ENCODE measurements at regions not wholly inside any gene's neighbourhood (a gene's known extent, or its start where the extent isn't known, plus 50 kb on each side); places are given as distances from the start of the nearest gene placed in this dataset.
"Not testable (repeated sequence)": the region's sequence is repeated elsewhere in the genome, so short reads cannot be mapped to it uniquely, and the experiment has no call there.

DNA sequence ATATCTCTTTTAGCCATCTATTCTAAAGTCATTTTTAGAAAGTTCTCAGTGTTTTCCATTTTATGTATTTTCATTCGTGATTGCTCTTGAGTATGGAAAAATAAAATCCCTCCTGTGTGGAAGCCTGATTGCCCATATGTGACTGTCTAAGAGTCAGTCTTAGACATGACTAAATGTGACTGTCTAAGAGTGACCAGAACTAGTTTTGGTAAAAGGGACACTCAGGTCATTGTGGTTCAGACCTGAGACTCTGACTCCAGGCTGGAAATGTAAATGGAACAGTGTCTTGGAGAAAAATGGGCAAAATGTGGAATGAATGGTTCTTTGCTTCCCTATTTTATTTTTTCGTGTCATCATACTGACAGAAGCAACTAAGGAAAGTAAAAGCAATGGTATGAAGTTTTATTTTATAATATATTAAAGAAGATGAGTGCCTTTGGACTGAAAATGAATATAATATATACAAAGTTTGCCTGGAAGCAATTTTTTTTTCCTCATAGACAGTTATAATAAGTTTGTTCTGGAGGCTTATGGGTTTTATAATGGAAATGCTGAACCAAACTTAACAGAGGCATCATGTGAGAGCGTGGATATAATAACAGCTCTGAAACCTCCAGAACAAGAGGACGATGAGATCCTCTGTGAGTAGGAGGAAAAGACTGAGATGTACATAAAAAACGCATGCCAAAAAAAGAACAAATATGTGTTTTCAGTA is 264.4 kb downstream of the ZPLD1 start:
- Mint-ChIP-seq H3K27ac (no peak overlapping the region), H3K4me3 (no peak overlapping the region), H3K4me1 (no peaks in the 10 kb centered on the region), H3K9me3 (no peaks in the 10 kb centered on the region), H3K27me3 (no peaks in the 10 kb centered on the region)
- DNase-seq = no peak
- no peak for ATAC-seq

DNA sequence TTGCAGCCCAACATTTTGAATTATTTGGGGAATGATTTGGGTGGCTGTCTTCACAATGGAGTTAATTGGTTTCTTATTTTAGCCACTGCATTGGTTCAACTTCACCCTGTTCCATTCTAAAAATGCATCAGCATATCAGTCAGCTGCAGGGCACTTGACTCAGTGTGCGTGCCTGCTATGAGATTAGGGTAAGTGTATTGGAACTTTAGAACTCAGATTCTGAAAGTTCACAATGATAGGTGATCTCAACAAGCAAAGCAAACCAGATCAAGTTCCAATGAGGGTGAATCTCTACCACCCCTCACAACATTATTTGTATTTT is 265.0 kb downstream of the ZPLD1 start:
- ATAC-seq (no peak), DNase-seq (no peak)
- Mint-ChIP-seq H3K4me3 (no peak overlapping the region), H3K4me1 (no peaks in the 10 kb centered on the region), H3K27me3 (no peaks in the 10 kb centered on the region), H3K27ac (no peak overlapping the region), H3K9me3 (no peaks in the 10 kb centered on the region)

DNA sequence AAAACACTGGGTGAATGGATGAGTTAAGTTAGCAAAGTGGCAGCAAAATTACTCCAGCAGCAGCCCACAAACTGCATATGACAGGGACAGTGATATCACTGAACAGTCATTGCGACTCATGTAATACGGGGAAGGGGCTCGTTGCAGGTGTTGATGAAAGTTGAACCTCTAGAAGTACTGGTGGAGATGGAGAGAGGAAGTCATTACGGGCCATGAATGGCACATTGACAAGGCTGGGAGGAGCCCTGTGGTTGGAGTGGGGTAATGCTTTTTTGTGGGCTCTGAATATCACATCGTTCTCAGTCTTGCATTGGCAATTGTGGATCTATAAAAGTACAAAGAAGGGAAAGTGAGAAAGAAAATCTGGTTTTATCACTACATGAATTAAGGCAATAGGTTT is 278.1 kb downstream of the ZPLD1 start:
- Mint-ChIP-seq H3K27ac (no peak overlapping the region), H3K4me3 (no peak overlapping the region), H3K9me3 (no peaks in the 10 kb centered on the region), H3K4me1 (peaks cover 10% of the 10 kb centered on the region), H3K27me3 (peaks cover 15% of the 10 kb centered on the region)
- ATAC-seq = peak; percentile 60
- peak in 1 of 2 donors; percentile 14 for DNase-seq

DNA sequence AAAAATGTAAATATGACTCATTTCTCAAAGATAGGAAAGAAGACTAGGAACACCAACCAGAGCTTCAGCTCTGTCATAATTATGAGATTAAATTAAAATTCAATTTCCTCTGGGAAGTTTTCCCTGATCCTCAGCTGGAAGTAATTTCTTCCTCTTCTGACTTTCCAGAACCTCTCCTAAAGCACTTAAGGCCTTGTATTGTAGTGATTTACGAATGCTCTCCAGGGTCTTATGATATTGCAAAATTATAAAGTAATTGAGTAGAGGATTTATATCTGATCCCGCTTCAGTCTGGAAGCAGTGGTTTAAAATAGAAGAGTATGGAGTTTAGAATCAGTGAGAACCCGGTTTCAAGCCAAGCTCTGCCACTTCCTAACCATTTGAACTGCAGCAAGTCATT is 279.8 kb downstream of the ZPLD1 start:
- Mint-ChIP-seq H3K9me3 (no peaks in the 10 kb centered on the region), H3K27me3 (peaks cover 15% of the 10 kb centered on the region), H3K27ac (no peak overlapping the region), H3K4me1 (peaks cover 10% of the 10 kb centered on the region), H3K4me3 (no peak overlapping the region)
- DNase-seq (no peak), ATAC-seq (no peak)

DNA sequence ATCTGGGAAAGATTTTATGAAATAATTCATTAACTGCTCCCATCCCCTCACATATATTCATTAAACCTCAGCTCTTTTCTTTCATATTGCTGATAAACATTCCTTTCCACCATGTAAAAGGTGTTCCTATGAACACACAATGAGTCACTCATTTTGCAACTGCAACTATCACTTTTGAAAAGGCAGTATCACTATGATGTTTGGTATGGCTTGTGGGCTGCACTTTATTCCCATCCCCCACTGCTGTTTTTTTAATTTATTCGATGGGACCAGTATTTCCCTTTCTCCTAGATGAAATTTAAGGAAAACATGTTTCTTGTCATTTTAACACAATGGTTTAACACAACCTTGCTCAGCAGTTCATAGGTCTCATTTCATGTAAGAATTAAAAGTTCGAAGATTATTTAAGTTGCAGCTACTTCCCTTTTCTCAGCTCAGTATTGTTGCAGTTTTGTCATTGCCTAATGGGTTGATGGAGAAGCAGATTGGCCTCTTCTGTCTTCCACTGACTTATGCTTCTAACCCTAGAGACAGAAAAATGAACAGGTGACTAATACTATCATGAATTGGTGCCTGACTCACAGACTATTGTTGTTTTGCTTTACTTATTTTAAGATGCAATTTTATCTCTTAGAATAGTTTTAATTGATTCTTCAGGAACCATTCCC is 280.3 kb downstream of the ZPLD1 start:
- Mint-ChIP-seq H3K4me3 (no peak overlapping the region), H3K4me1 (peaks cover 10% of the 10 kb centered on the region), H3K27ac (no peak overlapping the region), H3K27me3 (peaks cover 15% of the 10 kb centered on the region), H3K9me3 (no peaks in the 10 kb centered on the region)
- DNase-seq (no peak), ATAC-seq (peak; percentile 91)

DNA sequence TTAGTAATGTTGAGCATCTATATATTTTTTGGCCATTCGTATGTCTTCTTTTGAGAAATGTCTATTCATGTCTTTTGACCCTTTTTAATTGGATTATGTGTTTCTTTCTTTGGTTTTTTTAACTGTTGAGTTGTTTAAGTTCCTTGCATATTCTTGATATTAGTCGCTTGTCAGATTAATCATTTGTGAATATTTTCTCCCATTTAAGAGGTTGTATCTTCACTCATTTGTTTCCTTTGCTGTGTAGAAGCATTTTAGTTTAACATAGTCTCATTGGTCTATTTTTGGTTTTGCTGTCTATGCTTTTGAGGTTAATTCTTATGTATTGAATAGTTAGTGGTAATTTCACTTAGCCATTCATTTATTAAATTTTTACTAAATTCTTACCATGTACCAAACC is 283.8 kb downstream of the ZPLD1 start:
- no peaks in the 10 kb centered on the region for H3K9me3 Mint-ChIP-seq
- no peak overlapping the region for H3K4me3 Mint-ChIP-seq
- ATAC-seq (no peak), DNase-seq (no peak)
- peaks cover 10% of the 10 kb centered on the region for H3K4me1 Mint-ChIP-seq
- H3K27ac Mint-ChIP-seq = no peak overlapping the region
- H3K27me3 Mint-ChIP-seq = peaks cover 6% of the 10 kb centered on the region

DNA sequence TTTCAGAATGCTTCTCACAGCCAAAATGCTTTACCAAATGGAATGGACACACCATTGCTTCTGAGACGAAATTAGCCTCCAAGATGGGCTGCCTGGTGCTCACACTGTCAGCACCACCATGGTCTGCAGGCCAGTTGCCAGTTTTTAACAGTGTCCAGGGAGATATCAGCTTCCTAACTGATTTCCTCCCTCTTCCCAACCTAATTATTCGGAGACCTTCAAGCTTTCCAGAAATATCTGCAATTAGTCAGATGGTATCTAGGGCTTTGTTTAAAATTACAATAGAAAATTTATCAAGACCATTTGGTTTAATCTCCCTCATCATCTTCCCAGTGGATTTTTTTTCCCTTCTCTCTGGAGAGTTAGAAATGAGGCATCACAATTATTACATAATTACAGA is 287.5 kb downstream of the ZPLD1 start:
- peaks cover 2% of the 10 kb centered on the region for H3K27me3 Mint-ChIP-seq
- H3K4me3 Mint-ChIP-seq = no peak overlapping the region
- no peak overlapping the region for H3K27ac Mint-ChIP-seq
- DNase-seq (no peak), ATAC-seq (no peak)
- no peaks in the 10 kb centered on the region for H3K4me1 Mint-ChIP-seq
- no peaks in the 10 kb centered on the region for H3K9me3 Mint-ChIP-seq

DNA sequence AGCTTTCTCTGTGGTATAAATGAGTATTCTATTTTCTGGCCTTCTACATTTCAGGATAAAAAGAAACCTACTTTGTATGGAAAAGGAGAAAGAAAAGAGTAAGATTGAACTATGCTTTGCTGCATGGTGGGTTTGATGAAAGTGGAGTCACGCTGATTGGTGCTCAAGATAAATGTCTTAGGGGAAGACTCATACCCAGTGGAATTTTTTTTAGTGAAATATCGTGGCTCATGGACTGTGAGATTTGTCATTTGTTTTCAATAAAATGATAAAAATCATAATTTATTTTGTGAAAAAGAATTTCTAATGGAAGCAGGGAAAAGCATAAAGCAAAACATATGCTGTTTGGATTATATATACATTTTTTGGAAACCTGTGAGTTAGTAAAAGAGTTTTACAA is 292.5 kb downstream of the ZPLD1 start:
- DNase-seq (no peak), ATAC-seq (no peak)
- Mint-ChIP-seq H3K4me3 (no peak overlapping the region), H3K27ac (no peak overlapping the region), H3K27me3 (no peaks in the 10 kb centered on the region), H3K4me1 (no peaks in the 10 kb centered on the region), H3K9me3 (peaks cover 0 to 1% of the 10 kb centered on the region in 2 donors)

DNA sequence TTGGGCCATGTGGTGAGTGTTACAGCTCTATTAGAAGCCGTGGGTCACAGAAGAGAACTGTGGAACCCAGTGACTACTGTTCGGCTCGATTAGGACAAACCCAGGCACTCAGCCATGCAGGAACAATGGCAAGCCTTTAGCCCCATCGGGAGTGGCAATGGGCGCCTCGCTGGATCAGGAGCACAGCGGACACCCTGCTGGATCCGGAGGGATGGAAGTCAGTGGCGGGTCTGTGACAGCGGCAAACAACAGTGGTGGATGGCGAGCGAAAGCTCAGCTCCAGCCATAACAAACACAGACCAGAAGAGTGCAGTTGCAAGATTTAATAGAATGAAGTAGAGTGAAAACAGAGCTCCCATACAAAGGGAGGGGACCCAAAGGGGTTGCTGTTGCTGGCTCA is 297.8 kb downstream of the ZPLD1 start:
- not testable (repeated sequence) for H3K27ac Mint-ChIP-seq, H3K4me3 Mint-ChIP-seq, H3K9me3 Mint-ChIP-seq, H3K27me3 Mint-ChIP-seq, H3K4me1 Mint-ChIP-seq, ATAC-seq, DNase-seq

DNA sequence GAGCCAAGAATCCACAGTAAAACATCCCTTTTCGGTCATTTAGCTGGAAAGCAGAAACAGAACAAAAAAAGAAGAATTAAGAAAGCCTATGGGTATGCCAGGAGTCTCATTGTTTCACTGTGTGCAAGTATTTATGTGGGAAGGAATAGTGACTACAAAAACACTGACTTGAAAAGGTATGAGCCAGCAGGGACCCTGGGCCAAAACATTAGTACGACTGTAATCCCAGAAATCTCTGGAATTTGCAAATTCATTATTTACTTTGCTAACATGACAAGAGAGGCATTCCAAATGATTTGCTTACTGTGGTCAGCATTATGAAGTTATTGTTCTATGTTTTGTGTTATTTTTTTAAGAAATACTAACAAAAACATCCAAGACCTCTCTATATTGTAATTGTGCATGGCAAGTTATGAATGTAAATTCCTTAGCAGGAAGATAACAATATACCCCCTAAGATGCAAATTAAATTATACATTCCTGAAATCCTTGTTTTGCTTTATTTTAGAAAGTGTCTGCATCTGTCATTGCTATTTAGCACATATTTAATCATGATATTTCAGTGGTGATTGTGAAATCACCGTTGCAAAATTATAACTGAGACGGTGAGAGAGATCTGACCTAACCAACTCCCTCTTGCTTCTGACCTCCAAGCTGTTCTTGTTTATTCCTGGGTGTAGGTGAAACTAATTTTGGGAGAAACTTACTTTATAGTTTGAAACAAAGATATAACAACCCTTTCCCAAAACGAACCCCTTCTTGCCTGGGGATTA is 299.2 kb downstream of the ZPLD1 start:
- H3K4me3 Mint-ChIP-seq = no peak overlapping the region

DNA sequence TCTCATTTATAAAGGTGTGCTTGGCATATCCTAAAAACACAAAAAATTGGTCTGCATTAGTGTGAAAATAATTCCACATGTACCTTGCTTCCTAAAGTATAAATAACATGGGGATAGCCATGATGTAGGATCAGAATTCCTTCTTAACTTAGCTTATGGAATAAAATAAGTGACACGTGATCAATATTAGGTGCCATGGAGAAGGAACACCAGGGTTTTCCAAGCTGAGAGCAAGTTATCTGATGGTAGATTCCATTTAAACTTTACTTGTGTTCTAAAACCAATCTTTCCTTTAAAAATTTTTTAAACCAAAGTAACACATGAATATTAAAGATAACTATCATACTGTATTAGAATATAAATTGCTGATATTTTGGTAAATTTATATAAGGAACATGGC is 300.5 kb downstream of the ZPLD1 start:
- H3K27ac Mint-ChIP-seq = no peak overlapping the region
- peaks cover 0 to 5% of the 10 kb centered on the region in 2 donors for H3K9me3 Mint-ChIP-seq
- DNase-seq = no peak
- ATAC-seq = no peak
- no peak overlapping the region for H3K4me3 Mint-ChIP-seq
- no peaks in the 10 kb centered on the region for H3K4me1 Mint-ChIP-seq
- no peaks in the 10 kb centered on the region for H3K27me3 Mint-ChIP-seq

More for the DNA sequence above, 299.2 kb downstream of the ZPLD1 start:
- ATAC-seq (no peak), DNase-seq (no peak)
- peak overlapping the region in 1 of 2 donors; percentile 11 for H3K27ac Mint-ChIP-seq
- no peaks in the 10 kb centered on the region for H3K4me1 Mint-ChIP-seq
- peaks cover 0 to 5% of the 10 kb centered on the region in 2 donors for H3K9me3 Mint-ChIP-seq
- H3K27me3 Mint-ChIP-seq = no peaks in the 10 kb centered on the region

DNA sequence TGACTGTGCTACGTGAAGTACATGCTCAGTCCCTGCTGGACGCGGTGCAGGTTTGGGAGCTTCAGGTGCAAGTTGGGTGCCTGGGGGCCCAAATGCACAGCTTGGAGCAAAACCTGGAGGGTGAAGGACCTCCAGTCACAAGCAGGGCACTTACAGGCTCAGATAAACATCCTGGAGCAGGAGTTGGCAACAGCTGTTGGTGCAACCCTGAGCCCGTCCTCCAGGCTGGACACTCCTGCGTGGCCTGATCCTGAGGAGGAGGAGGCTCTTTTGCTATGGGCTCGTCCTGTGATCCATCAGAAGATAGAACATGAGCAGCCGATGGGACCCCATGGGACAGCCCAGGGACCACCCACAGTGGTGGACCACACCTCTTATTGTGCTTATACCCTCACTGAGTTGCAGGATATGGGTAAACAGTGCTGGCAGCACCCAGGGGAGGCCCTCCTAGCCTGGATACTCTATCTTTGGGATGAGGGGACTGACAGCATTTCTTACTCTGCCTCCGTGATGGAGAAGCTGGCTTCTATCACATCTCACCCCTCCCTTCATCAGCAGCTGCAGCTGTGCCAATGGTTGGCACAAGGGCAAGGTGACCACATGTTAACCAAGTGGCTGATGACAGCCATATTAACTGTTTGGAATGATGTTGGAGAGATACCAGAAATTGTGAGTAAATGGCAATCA is 301.6 kb downstream of the ZPLD1 start:
- no peak overlapping the region for H3K4me3 Mint-ChIP-seq
- no peaks in the 10 kb centered on the region for H3K27me3 Mint-ChIP-seq
- no peak overlapping the region for H3K27ac Mint-ChIP-seq
- H3K4me1 Mint-ChIP-seq = no peaks in the 10 kb centered on the region
- ATAC-seq (peak; percentile 25), DNase-seq (no peak)
- H3K9me3 Mint-ChIP-seq = peaks cover 0 to 5% of the 10 kb centered on the region in 2 donors

DNA sequence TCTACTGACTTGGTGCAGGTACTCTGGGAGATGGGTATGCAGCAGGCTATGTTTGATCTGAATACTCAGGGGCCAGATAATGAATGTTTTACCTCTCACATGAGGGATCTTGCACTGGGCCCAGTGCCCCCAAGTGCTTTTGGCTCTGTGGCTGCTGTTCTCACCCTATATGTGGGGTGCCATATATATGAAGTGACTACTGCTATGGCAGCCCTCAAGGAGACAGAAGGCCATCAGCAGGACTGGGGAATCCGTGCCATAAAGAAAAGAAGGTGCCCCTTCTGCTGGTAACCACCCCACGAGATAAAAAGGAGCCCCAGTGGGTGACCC is 302.1 kb downstream of the ZPLD1 start:
- Mint-ChIP-seq H3K9me3 (peaks cover 0 to 5% of the 10 kb centered on the region in 2 donors), H3K4me1 (no peaks in the 10 kb centered on the region), H3K27ac (no peak overlapping the region), H3K4me3 (no peak overlapping the region), H3K27me3 (no peaks in the 10 kb centered on the region)
- DNase-seq (no peak), ATAC-seq (no peak)

DNA sequence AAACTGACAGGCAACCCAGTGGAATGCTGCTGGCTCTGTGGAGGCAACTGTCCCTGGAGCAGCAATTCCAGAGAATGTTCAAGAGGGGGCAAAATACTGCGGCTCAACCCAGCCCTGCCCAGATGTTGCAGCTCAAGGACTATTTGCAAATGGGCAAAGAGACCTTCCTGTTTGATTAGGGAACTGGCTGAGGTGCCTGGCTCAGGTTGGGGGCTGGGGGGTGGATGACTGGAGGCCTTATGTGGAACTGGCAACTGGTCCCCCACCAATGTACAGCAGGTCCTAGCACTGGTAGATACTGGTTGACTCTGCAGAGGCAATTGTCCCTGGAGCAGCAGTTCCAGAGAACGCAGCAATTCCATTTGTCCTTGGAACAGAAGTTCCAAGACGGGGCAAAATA is 302.5 kb downstream of the ZPLD1 start:
- ATAC-seq (no peak), DNase-seq (no peak)
- H3K4me3 Mint-ChIP-seq = no peak overlapping the region
- no peaks in the 10 kb centered on the region for H3K27me3 Mint-ChIP-seq
- no peaks in the 10 kb centered on the region for H3K4me1 Mint-ChIP-seq
- peaks cover 0 to 3% of the 10 kb centered on the region in 2 donors for H3K9me3 Mint-ChIP-seq
- no peak overlapping the region for H3K27ac Mint-ChIP-seq

DNA sequence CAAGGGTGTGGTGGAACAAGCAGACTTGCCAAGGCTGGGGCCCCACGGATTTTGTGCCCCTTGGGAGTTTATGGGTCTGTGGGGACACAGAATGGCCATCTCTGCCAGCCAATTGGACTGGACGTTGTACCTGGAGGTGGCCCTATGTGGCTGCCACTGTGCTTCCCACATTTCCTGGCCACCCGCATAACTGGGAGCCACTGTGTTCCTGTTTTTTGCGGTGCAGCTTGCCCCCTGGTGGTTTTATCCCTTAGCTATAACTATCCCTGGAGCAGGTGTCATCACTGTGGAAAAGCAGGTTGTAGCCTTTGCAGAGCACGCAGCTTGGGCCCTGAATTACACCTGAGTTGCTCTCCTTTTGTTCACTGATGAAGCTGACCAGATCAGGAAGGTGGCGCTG is 306.3 kb downstream of the ZPLD1 start:
- H3K4me3 Mint-ChIP-seq = no peak overlapping the region
- H3K27me3 Mint-ChIP-seq = no peaks in the 10 kb centered on the region
- ATAC-seq = no peak
- H3K27ac Mint-ChIP-seq = no peak overlapping the region
- H3K4me1 Mint-ChIP-seq = no peaks in the 10 kb centered on the region
- H3K9me3 Mint-ChIP-seq = no peaks in the 10 kb centered on the region
- DNase-seq = no peak

DNA sequence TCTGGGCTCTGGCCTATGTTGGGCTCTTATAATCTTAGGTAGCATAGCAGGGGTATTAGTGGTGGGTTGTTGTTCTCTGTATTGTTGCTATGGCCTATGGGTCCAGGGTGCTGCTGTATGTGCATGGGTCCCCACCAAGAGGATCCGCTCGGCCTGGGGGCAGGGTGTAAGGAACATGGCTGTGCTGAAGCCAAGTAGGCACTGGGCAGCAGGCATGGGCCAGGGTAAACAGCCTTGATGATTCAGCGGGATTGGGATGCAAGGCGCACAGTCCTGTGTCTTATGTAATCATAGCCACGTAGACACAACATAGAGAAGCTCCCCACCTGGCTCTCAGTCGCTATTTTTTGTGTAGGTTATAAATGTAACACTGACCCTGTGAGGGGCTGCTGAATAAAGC is 306.9 kb downstream of the ZPLD1 start:
- H3K4me1 Mint-ChIP-seq = no peaks in the 10 kb centered on the region
- H3K9me3 Mint-ChIP-seq = no peaks in the 10 kb centered on the region
- no peak for DNase-seq
- H3K27ac Mint-ChIP-seq = no peak overlapping the region
- no peak overlapping the region for H3K4me3 Mint-ChIP-seq
- no peaks in the 10 kb centered on the region for H3K27me3 Mint-ChIP-seq
- peak; percentile 8 for ATAC-seq
